Hepatocyte (in vitro differentiated cells): ENCODE measurements at regions not wholly inside any gene's neighbourhood (a gene's known extent, or its start where the extent isn't known, plus 50 kb on each side); places are given as distances from the start of the nearest gene placed in this dataset.

ENCODE experiments used
- EZH2phosphoT487 ChIP-seq: fragments of 200-600 bp; sonication (generic); IDR thresholded peaks from one replicate; pipeline ENCODE4 v1.6.1; 2018; ENCODE audit warnings: antibody characterized with exemption, mild to moderate bottlenecking, low read depth, moderate library complexity; ENCODE audit not compliant: unreplicated experiment, severe bottlenecking
- TF ChIP-seq, protein P1 (sequence below): fragments of 200-600 bp; sonication (generic); IDR thresholded peaks from 2 replicates; pipeline ENCODE4 v1.5.1; 2016; ENCODE audit warnings: antibody characterized with exemption, mild to moderate bottlenecking; ENCODE audit not compliant: poor library complexity

DNA sequence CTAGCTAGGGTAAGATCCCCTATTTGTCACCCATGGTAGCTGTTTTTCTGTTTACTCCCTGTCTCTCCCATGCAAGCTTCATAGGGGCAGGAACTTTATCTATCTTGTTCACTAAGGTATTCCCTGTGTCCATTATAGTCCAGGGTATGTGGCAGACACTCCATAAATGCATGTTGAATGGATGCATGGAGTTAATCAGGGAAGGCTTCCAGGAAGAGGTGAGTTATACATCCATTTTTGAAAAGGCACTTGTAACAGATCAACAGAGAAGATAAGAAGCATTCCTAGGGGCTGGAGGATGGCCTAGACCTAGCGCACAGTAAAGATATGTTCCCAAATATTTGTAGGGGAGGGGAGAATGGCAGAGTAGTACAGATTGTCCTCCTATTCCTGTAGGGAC, 130.3 kb downstream of the BUD13 start:
- TF ChIP-seq, protein P1, sequence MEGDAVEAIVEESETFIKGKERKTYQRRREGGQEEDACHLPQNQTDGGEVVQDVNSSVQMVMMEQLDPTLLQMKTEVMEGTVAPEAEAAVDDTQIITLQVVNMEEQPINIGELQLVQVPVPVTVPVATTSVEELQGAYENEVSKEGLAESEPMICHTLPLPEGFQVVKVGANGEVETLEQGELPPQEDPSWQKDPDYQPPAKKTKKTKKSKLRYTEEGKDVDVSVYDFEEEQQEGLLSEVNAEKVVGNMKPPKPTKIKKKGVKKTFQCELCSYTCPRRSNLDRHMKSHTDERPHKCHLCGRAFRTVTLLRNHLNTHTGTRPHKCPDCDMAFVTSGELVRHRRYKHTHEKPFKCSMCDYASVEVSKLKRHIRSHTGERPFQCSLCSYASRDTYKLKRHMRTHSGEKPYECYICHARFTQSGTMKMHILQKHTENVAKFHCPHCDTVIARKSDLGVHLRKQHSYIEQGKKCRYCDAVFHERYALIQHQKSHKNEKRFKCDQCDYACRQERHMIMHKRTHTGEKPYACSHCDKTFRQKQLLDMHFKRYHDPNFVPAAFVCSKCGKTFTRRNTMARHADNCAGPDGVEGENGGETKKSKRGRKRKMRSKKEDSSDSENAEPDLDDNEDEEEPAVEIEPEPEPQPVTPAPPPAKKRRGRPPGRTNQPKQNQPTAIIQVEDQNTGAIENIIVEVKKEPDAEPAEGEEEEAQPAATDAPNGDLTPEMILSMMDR, result no peak
- no peak for TF ChIP-seq EZH2phosphoT487
